GM11168 (cell line): ENCODE measurements at regions not wholly inside any gene's neighbourhood (a gene's known extent, or its start where the extent isn't known, plus 50 kb on each side); places are given as distances from the start of the nearest gene placed in this dataset.
"Not testable (repeated sequence)": the region's sequence is repeated elsewhere in the genome, so short reads cannot be mapped to it uniquely, and the experiment has no call there.

Experiments
- in situ Hi-C: fragments of 300-500 bp; cut with MboI; formaldehyde crosslinking; loops from one replicate; pipeline ENCODE4 v1.12.0; 2022; ENCODE audit warnings: low sequenced_read_pairs; ENCODE audit not compliant: unreplicated experiment

DNA sequence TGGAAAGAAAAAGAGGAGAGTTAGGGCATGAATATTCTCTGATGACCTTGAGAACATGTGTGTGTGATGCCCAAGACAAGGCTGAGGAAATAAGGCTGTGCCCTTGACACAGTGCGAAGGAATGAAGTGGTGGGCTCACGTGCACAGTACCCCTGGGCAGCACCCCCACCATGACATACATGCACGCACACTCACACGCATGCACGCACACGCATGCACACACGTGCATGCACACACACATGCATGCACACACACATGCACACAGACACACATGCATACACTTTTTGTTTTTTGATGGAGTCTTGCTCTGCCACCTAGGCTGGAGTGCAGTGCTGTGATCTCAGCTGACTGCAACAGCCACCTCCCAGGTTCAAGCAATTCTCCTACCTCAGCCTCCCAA, 118.1 kb downstream of the GATA3 start:
- in situ Hi-C loops: no loop called here

- in situ Hi-C loops: no loop called here
These were observed 118.9 kb downstream of the GATA3 start for GRCh38 chr10:8173243-8173865.

DNA sequence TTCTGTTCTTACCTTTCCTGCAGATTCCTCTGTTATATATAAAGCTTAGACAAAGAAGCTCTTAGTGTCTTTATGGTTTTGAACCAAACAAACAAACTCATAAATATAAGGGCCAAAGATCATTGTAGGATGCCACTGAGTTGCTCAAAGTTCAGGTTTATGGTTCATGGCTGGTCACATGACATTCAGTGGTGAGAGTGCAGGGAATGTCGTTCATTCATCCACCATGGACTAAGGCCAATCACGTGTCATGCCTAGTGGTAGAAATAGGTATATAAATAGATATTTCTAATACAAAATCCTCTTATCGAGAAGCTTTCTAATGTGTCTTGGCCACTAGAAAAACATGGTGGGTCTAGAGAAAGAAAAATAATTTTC, 119.4 kb downstream of the GATA3 start:
- in situ Hi-C loops: no loop called here

- in situ Hi-C loops: no loop called here
These were observed 120.3 kb downstream of the GATA3 start for GRCh38 chr10:8174762-8175161.

GRCh38 chr10:8177526-8177925, 123.0 kb downstream of the GATA3 start:
- in situ Hi-C loops: not testable (repeated sequence)

- in situ Hi-C loops: not testable (repeated sequence)
These were observed 125.3 kb downstream of the GATA3 start for GRCh38 chr10:8179773-8180172.

DNA sequence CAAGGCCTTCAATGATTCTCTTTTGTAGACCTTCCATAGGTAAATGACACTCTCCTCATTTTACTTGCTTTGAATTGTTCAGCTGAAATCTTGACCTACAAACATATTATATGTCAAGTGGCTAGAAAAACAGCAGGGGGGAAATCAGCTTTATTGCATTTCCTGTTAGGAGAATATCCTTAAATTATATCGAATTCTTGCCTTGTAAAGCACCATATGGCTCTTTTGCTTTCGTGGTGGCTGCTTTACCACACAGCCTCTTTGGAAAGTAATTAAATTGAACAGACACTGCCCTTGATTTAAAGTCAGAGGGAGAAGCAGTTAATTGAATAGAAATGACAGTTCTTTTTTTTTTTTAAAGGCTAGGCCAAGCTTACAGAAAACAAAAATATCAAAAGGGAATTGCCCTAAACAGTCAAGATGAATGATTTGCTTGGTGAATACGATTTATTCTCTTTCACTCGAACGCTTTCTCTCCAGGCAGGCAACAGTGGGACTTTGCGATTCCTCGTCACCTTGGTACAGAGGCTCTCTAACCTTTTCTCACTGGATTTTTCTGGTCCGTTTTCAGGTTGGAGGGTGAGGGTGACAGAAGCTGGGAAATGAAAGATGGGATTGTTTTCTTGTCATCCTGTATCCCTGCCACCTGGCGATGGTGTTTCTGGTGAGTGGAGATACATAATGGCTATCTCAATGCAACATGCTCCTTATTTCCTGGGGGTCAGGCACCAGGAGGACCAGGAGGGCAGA, 126.0 kb downstream of the GATA3 start:
- in situ Hi-C loops: no loop called here

GRCh38 chr10:8181496-8182157, 127.1 kb downstream of the GATA3 start:
- in situ Hi-C loops: no loop called here

GRCh38 chr10:8182806-8183205, 128.3 kb downstream of the GATA3 start:
- in situ Hi-C loops: no loop called here

DNA sequence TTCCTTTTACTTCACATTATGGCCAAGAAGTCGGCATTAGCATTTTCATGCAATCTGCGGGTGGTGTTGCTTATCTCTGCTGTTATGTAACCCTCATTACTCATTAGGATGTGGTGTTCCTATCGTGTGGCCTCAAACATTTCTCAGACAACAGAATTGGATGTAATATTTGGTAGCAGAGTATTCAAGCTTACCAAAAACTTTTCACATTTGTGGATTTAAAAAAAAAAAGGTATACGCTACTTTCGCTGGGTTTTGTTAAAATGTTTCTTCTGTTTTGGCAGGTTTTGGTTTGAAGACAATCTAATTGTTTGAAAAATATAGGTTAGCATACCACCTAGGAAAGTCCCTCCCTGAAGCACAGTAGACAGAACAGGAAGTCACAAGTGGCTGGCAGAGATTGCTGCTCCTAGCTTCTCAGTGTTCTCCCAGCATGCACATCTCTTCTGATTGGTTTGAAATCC, 128.8 kb downstream of the GATA3 start:
- in situ Hi-C loops: no loop called here

DNA sequence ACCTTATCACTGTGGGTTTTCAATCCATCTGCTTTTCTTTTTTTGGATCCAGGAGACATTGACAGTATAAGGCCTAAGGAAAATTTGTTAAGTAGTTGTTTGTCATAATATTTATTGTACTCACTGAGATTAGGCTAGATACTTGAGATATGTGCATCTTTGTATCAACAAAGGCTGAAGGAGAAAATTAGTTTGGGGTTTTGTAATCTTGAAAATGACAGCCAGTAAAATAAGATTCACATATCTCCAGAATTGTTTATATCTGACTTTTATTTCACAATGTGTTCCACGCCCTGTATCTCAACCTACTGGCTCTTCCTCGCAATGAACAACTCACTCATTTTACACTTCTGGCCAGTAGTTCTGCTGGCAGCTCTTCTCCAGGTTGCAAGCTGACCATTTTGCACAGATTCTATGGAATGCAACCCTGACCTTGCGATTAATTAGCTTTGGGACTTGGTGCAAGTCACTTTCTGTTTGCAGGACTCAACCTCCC, 132.7 kb downstream of the GATA3 start:
- in situ Hi-C loops: no loop called here

DNA sequence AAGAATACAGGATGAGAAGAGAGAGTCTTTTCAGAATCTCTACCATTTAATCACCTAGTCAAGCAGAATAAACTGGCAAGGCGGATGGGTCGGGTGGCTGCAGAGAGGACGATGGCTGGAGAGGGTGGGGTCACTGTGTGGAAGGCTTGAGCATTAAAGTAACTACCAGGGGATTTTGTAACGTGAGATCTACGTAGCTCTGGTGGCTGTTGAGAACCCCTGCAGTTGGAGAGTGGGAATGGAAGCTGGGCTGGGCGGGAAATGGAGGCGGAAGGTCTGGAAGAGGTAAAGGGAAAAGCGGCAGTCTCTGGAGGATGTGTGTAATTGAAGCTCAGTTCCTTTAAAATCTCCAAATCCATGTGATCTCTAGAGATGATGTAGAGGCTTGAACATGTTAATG, 135.0 kb downstream of the GATA3 start:
- in situ Hi-C loops: no loop called here

- in situ Hi-C loops: no loop called here
These were observed 137.8 kb downstream of the GATA3 start for GRCh38 chr10:8192301-8192700.

DNA sequence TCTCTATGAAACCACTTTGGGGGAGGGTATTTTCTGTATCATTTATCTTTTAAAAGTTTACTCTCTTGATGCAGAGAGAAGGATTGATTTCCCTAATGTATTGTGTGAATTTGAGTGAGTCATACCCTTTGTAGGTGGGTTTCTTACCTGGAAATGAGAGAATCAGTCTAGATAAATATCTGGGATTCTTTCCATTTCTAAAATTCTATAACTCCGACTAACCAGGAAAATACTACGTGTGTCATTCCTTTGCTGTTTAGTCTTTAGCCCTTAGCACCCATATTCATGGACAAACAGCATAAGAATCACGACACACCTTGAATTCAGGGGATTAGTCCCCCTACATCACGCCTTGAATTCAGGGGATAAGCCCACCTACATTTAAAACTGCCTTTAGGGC, 139.1 kb downstream of the GATA3 start:
- in situ Hi-C loops: no loop called here

GRCh38 chr10:8194050-8194449, 139.6 kb downstream of the GATA3 start:
- in situ Hi-C loops: no loop called here

DNA sequence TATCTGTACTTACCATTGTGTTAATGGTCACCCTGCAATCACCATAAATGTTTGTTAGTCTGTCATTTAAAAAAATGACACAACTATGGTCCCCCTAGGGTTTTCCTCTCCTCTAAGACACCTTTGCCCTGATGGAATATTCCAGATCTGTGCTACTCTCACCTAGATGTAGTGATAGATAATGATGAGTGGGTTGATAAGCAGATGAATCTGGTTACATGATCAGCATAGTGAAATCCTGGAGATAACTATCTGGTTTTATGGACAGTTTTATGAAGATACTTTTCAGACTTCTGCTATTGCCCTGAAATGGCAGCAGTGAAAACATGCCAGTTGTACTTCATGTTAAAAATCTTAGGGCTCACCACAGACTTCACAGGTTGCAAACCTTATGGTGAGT, 152.4 kb downstream of the GATA3 start:
- in situ Hi-C loops: no loop called here

DNA sequence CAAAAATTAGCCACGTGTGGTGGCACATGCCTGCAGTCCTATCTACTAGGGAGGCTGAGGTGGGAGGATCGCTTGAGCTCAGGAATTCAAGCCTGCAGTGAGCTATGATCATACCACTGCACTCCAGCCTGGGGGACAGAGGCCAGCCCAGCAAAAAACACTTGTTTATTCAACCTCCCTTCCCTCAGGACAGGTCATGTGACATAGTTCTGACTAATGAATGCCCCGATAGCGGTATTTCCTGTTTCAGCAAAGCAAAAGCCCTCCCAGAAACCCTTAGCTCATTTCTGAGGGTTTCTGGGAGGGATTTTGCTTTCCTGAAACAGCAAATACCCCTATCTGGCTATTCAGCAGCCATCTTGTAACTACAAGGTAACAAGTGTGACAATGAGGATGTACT, 157.1 kb downstream of the GATA3 start:
- in situ Hi-C loops: no loop called here

- in situ Hi-C loops: no loop called here
These were observed 159.2 kb downstream of the GATA3 start for GRCh38 chr10:8213735-8214134.

DNA sequence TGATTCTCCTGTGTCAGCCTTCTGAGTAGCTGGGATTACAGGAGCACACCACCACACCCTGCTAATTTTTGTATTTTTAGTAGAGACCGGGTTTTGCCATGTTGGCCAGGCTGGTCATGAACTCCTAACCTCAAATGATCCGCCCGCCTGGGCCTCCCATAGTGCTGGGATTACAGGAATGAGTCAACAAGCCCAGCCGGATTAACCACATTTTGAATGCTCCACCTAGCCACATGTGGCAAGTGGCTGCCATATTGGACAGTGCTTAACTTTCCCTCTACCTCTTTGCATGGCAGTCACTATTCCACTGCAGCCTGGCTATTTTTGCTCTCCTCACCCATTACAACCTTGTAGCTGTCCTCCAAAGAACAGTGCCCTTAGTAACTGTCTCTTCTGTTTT, 160.1 kb downstream of the GATA3 start:
- in situ Hi-C loops: no loop called here

DNA sequence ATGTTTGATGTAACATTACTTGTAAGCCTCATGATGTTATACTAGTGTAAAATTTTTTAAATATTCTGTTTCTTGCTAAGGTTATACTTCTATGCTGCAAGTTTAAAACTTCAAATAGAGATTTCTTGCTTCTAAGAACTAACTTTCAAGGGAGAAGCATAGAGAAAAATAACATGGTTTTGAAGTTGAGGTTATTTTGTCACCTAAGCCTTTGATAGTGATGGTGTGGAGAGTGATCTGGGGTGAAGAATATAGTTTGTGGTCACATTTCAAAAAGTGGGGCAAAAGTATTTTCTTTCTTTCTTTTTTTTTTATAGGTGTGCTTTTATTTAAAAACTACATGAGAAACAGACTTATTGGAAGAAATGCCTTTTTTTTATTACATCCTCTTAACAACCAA, 162.4 kb downstream of the GATA3 start:
- in situ Hi-C loops: no loop called here

- in situ Hi-C loops: no loop called here
These were observed 167.0 kb downstream of the GATA3 start for GRCh38 chr10:8221451-8221850.
